Activated T-cell treated with anti-CD3 and anti-CD28 coated beads, Interleukin-2, amount 50 U/mL, for 1 hour (primary cell): ENCODE measurements at regions not wholly inside any gene's neighbourhood (a gene's known extent, or its start where the extent isn't known, plus 50 kb on each side); places are given as distances from the start of the nearest gene placed in this dataset.
"Not testable (repeated sequence)": the region's sequence is repeated elsewhere in the genome, so short reads cannot be mapped to it uniquely, and the experiment has no call there.

Experiments
- DNase-seq: peaks from one replicate; pipeline ENCODE4 v3.0.0-alpha.2; 2020

GRCh38 chr2:238502088-238502810 lies 75.5 kb downstream of the ASB1 start:
- DNase-seq: no peak

GRCh38 chr2:238502956-238503791 lies 76.4 kb downstream of the ASB1 start:
- no peak for DNase-seq

GRCh38 chr2:238504181-238504931 lies 77.6 kb downstream of the ASB1 start:
- no peak for DNase-seq

- DNase-seq: peak; percentile 25
Observed at GRCh38 chr2:238505119-238505891, 78.6 kb downstream of the ASB1 start.

GRCh38 chr2:238505892-238506280 lies 79.2 kb downstream of the ASB1 start:
- DNase-seq: no peak

- no peak for DNase-seq
Observed at GRCh38 chr2:238506371-238507068, 79.8 kb downstream of the ASB1 start.

GRCh38 chr2:238507836-238508235 lies 81.1 kb downstream of the ASB1 start:
- DNase-seq: no peak

GRCh38 chr2:238509151-238509835 lies 82.6 kb downstream of the ASB1 start:
- no peak for DNase-seq

- DNase-seq: no peak
Observed at GRCh38 chr2:238509903-238510302, 83.2 kb downstream of the ASB1 start.

- DNase-seq: no peak
Observed at GRCh38 chr2:238510911-238511613, 84.3 kb downstream of the ASB1 start.

- no peak for DNase-seq
Observed at GRCh38 chr2:238511614-238511950, 84.9 kb downstream of the ASB1 start.

GRCh38 chr2:238512247-238512867 lies 85.6 kb downstream of the ASB1 start:
- DNase-seq: no peak

- no peak for DNase-seq
Observed at GRCh38 chr2:238513346-238513745, 86.6 kb downstream of the ASB1 start.

GRCh38 chr2:238514024-238514423 lies 87.3 kb downstream of the ASB1 start:
- not testable (repeated sequence) for DNase-seq

- no peak for DNase-seq
Observed at GRCh38 chr2:238515377-238515776, 88.7 kb downstream of the ASB1 start.

- DNase-seq: no peak
Observed at GRCh38 chr2:238517209-238517608, 90.5 kb downstream of the ASB1 start.

- DNase-seq: no peak
Observed at GRCh38 chr2:238518172-238518820, 91.6 kb downstream of the ASB1 start.

- no peak for DNase-seq
Observed at GRCh38 chr2:238518821-238519186, 92.1 kb downstream of the ASB1 start.

- DNase-seq: no peak
Observed at GRCh38 chr2:238520359-238520886, 93.7 kb downstream of the ASB1 start.

- DNase-seq: no peak
Observed at GRCh38 chr2:238521002-238521401, 94.3 kb downstream of the ASB1 start.
